OCI-LY3 (cell line): ENCODE measurements at regions not wholly inside any gene's neighbourhood (a gene's known extent, or its start where the extent isn't known, plus 50 kb on each side); places are given as distances from the start of the nearest gene placed in this dataset.

Experiments
- EZH2phosphoT487 ChIP-seq: fragments of 200-600 bp; shearing (Covaris generic); IDR thresholded peaks from 2 replicates; pipeline ENCODE4 v1.6.1; 2018; ENCODE audit warnings: antibody characterized with exemption, mixed run types, low read depth
- TF ChIP-seq, protein P1 (sequence below): fragments of 200-600, 300-600 bp; sonication (generic); IDR thresholded peaks from 2 replicates; pipeline ENCODE4 v1.5.1; 2014; ENCODE audit warnings: antibody characterized with exemption, low read length, low read depth

GRCh38 chr12:34264110-34264509 lies 241.8 kb downstream of the ALG10 start:
- TF ChIP-seq, protein P1, sequence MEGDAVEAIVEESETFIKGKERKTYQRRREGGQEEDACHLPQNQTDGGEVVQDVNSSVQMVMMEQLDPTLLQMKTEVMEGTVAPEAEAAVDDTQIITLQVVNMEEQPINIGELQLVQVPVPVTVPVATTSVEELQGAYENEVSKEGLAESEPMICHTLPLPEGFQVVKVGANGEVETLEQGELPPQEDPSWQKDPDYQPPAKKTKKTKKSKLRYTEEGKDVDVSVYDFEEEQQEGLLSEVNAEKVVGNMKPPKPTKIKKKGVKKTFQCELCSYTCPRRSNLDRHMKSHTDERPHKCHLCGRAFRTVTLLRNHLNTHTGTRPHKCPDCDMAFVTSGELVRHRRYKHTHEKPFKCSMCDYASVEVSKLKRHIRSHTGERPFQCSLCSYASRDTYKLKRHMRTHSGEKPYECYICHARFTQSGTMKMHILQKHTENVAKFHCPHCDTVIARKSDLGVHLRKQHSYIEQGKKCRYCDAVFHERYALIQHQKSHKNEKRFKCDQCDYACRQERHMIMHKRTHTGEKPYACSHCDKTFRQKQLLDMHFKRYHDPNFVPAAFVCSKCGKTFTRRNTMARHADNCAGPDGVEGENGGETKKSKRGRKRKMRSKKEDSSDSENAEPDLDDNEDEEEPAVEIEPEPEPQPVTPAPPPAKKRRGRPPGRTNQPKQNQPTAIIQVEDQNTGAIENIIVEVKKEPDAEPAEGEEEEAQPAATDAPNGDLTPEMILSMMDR = no peak
- TF ChIP-seq EZH2phosphoT487 = no peak
